ENCODE measurements at regions not wholly inside any gene's neighbourhood (a gene's known extent, or its start where the extent isn't known, plus 50 kb on each side); places are given as distances from the start of the nearest gene placed in this dataset.

GRCh38 chr6:102501615-102502014 is 1108.1 kb downstream of the GRIK2 start:
- Histone ChIP-seq H3K36me3 (replicated peaks in 1 of 2) (no peaks in the 10 kb centered on the region), H3K27me3 (no peaks in the 10 kb centered on the region), H3K4me1 (replicated peaks in 1 of 2) (no peaks in the 10 kb centered on the region), H3K4me3 (no peak overlapping the region), H3K27ac (no peak overlapping the region), H3K9me3 (replicated peaks in 1 of 3) (no peaks in the 10 kb centered on the region)
- DNase-seq: no peak
- intact Hi-C loops (cut with DNase I): no loop called here
- WGBS, 4 donors: 57 to 61% (median 58%) methylated on average over 1 of the region's 1 CpG
- no peak for TF ChIP-seq CTCF (IDR thresholded peaks at IDR 0.05)
- no peak for TF ChIP-seq POLR2A (IDR thresholded peaks at IDR 0.05)

GRCh38 chr6:102494808-102495207 is 1101.3 kb downstream of the GRIK2 start:
- no peak for TF ChIP-seq CTCF (IDR thresholded peaks at IDR 0.05)
- no peak for TF ChIP-seq POLR2A (IDR thresholded peaks at IDR 0.05)
- no peak overlapping the region for H3K27ac ChIP-seq
- H3K4me3 ChIP-seq: no peak overlapping the region
- no peaks in the 10 kb centered on the region for H3K9me3 ChIP-seq (replicated peaks in 1 of 3)
- no peaks in the 10 kb centered on the region for H3K4me1 ChIP-seq (replicated peaks in 1 of 2)
- WGBS, 4 donors: 80 to 93% (median 89%) methylated on average over 1 of the region's 1 CpG
- no peaks in the 10 kb centered on the region for H3K27me3 ChIP-seq
- intact Hi-C loops (cut with DNase I): no loop called here
- no peaks in the 10 kb centered on the region for H3K36me3 ChIP-seq (replicated peaks in 1 of 2)
- DNase-seq: no peak

- TF ChIP-seq POLR2A (IDR thresholded peaks at IDR 0.05) (no peak), CTCF (IDR thresholded peaks at IDR 0.05) (no peak)
- no peaks in the 10 kb centered on the region for H3K27me3 ChIP-seq
- no peak overlapping the region for H3K4me3 ChIP-seq
- H3K9me3 ChIP-seq (replicated peaks in 1 of 3): no peaks in the 10 kb centered on the region
- H3K4me1 ChIP-seq (replicated peaks in 1 of 2): no peaks in the 10 kb centered on the region
- H3K36me3 ChIP-seq (replicated peaks in 1 of 2): no peaks in the 10 kb centered on the region
- WGBS, 4 donors: 85 to 96% (median 88%) methylated on average over 4 of the region's 4 CpGs
- intact Hi-C loops (cut with DNase I): no loop called here
- H3K27ac ChIP-seq: no peak overlapping the region
- DNase-seq: no peak
Observed at GRCh38 chr6:102493485-102493884, 1100.0 kb downstream of the GRIK2 start.

- Histone ChIP-seq H3K4me3 (no peak overlapping the region), H3K36me3 (replicated peaks in 1 of 2) (no peaks in the 10 kb centered on the region), H3K27ac (no peak overlapping the region), H3K27me3 (no peaks in the 10 kb centered on the region), H3K9me3 (replicated peaks in 1 of 3) (no peaks in the 10 kb centered on the region), H3K4me1 (replicated peaks in 1 of 2) (no peaks in the 10 kb centered on the region)
- intact Hi-C loops (cut with DNase I): no loop called here
- WGBS, 4 donors: 78 to 89% (median 83%) methylated on average over 2 of the region's 2 CpGs
- TF ChIP-seq CTCF (IDR thresholded peaks at IDR 0.05): no peak
- no peak for TF ChIP-seq POLR2A (IDR thresholded peaks at IDR 0.05)
- no peak for DNase-seq
Observed at GRCh38 chr6:102488729-102489128, 1095.2 kb downstream of the GRIK2 start.
